Esophagus muscularis mucosa (tissue), 3 donors: ENCODE measurements at regions not wholly inside any gene's neighbourhood (a gene's known extent, or its start where the extent isn't known, plus 50 kb on each side); places are given as distances from the start of the nearest gene placed in this dataset.

Experiments
- POLR2A ChIP-seq: fragments of 450-650 bp; IDR thresholded peaks from one replicate; pipeline ENCODE4 v1.6.1; 2017; ENCODE audit warnings: antibody characterized with exemption, moderate library complexity, mild to moderate bottlenecking, low read depth
- POLR2AphosphoS5 ChIP-seq, 2 donors: sonication (generic); formaldehyde crosslinking; IDR thresholded peaks; one replicate each; pipeline ENCODE4 v1.6.1; 2017; ENCODE audit warnings: antibody characterized with exemption in 2 of 2
- TF ChIP-seq, protein P1 (sequence below), 3 experiments: fragments of 200-600 bp in 2 of 3; fragments of 450-650 bp in 1 of 3; sonication (generic) in 2 of 3; IDR thresholded peaks; one replicate each; pipeline ENCODE4 v1.5.1; 2017 to 2019; ENCODE audit warnings: antibody characterized with exemption in 3 of 3, mild to moderate bottlenecking in 2 of 3, moderate library complexity in 1 of 3

DNA sequence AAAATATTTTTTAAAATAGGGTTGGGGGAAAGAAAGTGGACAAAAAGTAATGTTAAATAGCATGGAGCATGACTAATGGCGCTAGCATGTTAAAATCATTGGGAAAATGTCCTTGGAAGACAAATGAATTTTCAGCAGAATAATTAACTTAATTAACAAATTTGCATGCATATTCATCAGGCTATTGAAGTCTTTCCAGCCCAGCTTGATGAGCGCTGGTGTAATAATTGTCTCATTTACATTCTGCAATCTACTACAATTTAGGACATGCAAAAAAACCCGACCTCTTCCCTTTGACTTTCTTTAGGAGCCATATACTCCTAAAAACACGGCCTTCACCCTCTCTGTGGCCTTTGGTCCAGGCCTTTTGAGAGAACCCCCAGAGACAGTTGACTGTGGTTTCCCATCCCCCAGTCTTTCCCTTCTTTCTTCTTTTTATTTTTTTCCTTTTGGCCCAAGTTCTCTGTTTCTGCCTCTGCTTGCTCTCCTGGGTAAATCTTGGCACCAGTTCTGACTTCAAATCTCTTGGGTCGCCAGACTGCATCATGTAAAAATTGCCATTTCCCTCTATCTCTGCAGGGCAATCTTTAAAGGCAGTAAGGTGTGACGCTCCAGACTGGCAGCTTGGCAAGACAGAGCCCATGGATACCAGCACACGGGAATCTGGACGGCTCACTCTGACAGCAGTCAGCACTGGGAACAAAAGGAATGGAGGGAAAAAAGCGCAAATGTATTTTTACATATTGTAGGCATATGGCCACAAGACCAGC lies 105.5 kb downstream of the NEUROD6 start:
- TF ChIP-seq, protein P1, sequence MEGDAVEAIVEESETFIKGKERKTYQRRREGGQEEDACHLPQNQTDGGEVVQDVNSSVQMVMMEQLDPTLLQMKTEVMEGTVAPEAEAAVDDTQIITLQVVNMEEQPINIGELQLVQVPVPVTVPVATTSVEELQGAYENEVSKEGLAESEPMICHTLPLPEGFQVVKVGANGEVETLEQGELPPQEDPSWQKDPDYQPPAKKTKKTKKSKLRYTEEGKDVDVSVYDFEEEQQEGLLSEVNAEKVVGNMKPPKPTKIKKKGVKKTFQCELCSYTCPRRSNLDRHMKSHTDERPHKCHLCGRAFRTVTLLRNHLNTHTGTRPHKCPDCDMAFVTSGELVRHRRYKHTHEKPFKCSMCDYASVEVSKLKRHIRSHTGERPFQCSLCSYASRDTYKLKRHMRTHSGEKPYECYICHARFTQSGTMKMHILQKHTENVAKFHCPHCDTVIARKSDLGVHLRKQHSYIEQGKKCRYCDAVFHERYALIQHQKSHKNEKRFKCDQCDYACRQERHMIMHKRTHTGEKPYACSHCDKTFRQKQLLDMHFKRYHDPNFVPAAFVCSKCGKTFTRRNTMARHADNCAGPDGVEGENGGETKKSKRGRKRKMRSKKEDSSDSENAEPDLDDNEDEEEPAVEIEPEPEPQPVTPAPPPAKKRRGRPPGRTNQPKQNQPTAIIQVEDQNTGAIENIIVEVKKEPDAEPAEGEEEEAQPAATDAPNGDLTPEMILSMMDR (IDR thresholded peaks at IDR 0.05): no peak
- TF ChIP-seq POLR2AphosphoS5 (IDR thresholded peaks at IDR 0.05) (no peak), POLR2A (no peak)
